Choroid plexus epithelial cell (primary cell): ENCODE measurements at regions not wholly inside any gene's neighbourhood (a gene's known extent, or its start where the extent isn't known, plus 50 kb on each side); places are given as distances from the start of the nearest gene placed in this dataset.

Experiments
- DNase-seq: peaks from one replicate; pipeline ENCODE4 v3.0.0-alpha.2; 2010; ENCODE audit warnings: low read depth
- H3K4me3 ChIP-seq: 2 replicates; pipeline ENCODE4 v1.5.1; 2011; ENCODE audit warnings: low read depth, mild to moderate bottlenecking, control low read depth, low read length, moderate library complexity
- TF ChIP-seq, protein P1 (sequence below): conservative IDR thresholded peaks from 2 replicates; pipeline ENCODE4 v1.5.1; 2011; ENCODE audit warnings: low read depth, mild to moderate bottlenecking, control low read depth, inconsistent platforms, low read length, moderate library complexity

GRCh38 chr14:82562881-82563280 lies 1029.2 kb upstream of the SEL1L start:
- H3K4me3 ChIP-seq: no peak overlapping the region
- no peak for DNase-seq
- TF ChIP-seq, protein P1, sequence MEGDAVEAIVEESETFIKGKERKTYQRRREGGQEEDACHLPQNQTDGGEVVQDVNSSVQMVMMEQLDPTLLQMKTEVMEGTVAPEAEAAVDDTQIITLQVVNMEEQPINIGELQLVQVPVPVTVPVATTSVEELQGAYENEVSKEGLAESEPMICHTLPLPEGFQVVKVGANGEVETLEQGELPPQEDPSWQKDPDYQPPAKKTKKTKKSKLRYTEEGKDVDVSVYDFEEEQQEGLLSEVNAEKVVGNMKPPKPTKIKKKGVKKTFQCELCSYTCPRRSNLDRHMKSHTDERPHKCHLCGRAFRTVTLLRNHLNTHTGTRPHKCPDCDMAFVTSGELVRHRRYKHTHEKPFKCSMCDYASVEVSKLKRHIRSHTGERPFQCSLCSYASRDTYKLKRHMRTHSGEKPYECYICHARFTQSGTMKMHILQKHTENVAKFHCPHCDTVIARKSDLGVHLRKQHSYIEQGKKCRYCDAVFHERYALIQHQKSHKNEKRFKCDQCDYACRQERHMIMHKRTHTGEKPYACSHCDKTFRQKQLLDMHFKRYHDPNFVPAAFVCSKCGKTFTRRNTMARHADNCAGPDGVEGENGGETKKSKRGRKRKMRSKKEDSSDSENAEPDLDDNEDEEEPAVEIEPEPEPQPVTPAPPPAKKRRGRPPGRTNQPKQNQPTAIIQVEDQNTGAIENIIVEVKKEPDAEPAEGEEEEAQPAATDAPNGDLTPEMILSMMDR: no peak

DNA sequence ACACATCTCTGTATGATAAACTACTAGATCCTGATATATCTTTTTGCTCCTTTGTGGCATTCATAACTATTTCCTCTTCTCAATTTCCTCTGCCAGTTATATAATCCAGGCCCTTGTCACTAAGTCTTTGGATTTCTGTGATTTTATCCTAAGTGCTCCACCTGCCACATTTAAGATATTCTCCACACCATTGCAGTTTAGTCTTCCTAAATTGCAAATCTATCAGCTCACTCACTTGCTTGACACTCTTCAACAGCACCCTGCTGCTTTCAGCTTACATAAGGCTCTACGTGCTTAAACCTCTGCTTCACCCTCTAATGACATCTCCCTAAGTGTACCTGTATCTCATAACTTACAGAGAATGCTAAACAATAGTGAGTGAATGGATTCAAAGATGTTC lies 1032.2 kb upstream of the SEL1L start:
- no peak for DNase-seq
- TF ChIP-seq, protein P1: no peak
- H3K4me3 ChIP-seq: no peak overlapping the region

- DNase-seq: no peak
- no peak overlapping the region for H3K4me3 ChIP-seq
- TF ChIP-seq, protein P1: no peak
Measured at GRCh38 chr14:82587226-82587625, 1053.6 kb upstream of the SEL1L start.

GRCh38 chr14:82595466-82595865 lies 1061.8 kb upstream of the SEL1L start:
- no peak overlapping the region for H3K4me3 ChIP-seq
- no peak for DNase-seq
- TF ChIP-seq, protein P1: no peak

GRCh38 chr14:82602794-82603193 lies 1069.1 kb upstream of the SEL1L start:
- TF ChIP-seq, protein P1: no peak
- no peak for DNase-seq
- no peak overlapping the region for H3K4me3 ChIP-seq

- TF ChIP-seq, protein P1: no peak
- H3K4me3 ChIP-seq: no peak overlapping the region
- no peak for DNase-seq
Measured at GRCh38 chr14:82604819-82605218, 1071.2 kb upstream of the SEL1L start.

- TF ChIP-seq, protein P1: no peak
- DNase-seq: no peak
- no peak overlapping the region for H3K4me3 ChIP-seq
Measured at GRCh38 chr14:82621881-82622450, 1088.3 kb upstream of the SEL1L start.
